ENCODE measurements at regions not wholly inside any gene's neighbourhood (a gene's known extent, or its start where the extent isn't known, plus 50 kb on each side); places are given as distances from the start of the nearest gene placed in this dataset.

- Histone ChIP-seq H3K4me3 (no peak overlapping the region), H3K27me3 (ENCODE audit: control insufficient read depth in 2 of 2, insufficient read depth in 2 of 2, low read length in 2 of 2) (no peaks in the 10 kb centered on the region), H4K20me1 (replicated peaks; ENCODE audit: control insufficient read depth, insufficient read depth, low read length) (no peaks in the 10 kb centered on the region), H3K79me2 (ENCODE audit: control insufficient read depth, insufficient read depth, low read length) (no peaks in the 10 kb centered on the region), H3K36me3 (ENCODE audit: control insufficient read depth, insufficient read depth, low read length) (no peaks in the 10 kb centered on the region), H2AFZ (ENCODE audit: low read depth, low read length) (peak overlapping the region; percentile 73), H3K9ac (ENCODE audit: insufficient read depth in 1 of 2, low read depth in 2 of 2, low read length in 2 of 2) (peak overlapping the region; percentile 49 to 65; a peak in 3 of 4 replicates), H3K9me1 (ENCODE audit: control insufficient read depth, insufficient read depth, low read length) (no peaks in the 10 kb centered on the region), H3K9me3 (replicated peaks; ENCODE audit: control insufficient read depth, insufficient read depth, low read depth, low read length) (peaks cover 7% of the 10 kb centered on the region; the same call in 1 of the 2 replicates), H3K4me1 (replicated peaks in 1 of 2; ENCODE audit: control insufficient read depth in 2 of 2, insufficient read depth in 2 of 2, low read length in 2 of 2) (peaks cover 6 to 65% of the 10 kb centered on the region in 2 experiments), H3K4me2 (ENCODE audit: insufficient read depth, low read length) (peak overlapping the region; percentile 64), H3K27ac (ENCODE audit: extremely low read depth, low read depth, low read length) (peak overlapping the region; percentile 95)
- CTCF ChIA-PET (ENCODE audit: low intra/inter-chr PET ratio), result no interaction called here
- peak; percentile 69 to 89 (median 78) for DNase-seq (ENCODE audit: extremely low read depth in 1 of 4, low spot score in 3 of 4)
- intact Hi-C loops (cut with micrococcal nuclease), result loop anchor here (1.0 to 10.0 kb wide), 4 partner anchors 35 to 233 kb away; partner anchors contain the start of gene PGRMC2
- peak; percentile 95 for FAIRE-seq
- BruUV-seq (replicated peaks), result no TSS peak
- peak; percentile 92 for ATAC-seq
- in situ Hi-C loops (cut with MboI), result no loop called here
- POLR2A ChIA-PET, result interaction anchor here (0.7 to 2.6 kb wide), 10 partner anchors 7 to 296 kb away, joined by 3 to 17 read pairs (median 3); no protein-coding TSS in a partner anchor
- 52% methylated on average over 5 of the region's 5 CpGs for WGBS (ENCODE audit: insufficient coverage, low coverage, missing lambda C conversion rate)
- TF ChIP-seq ZNF778 (CRISPR knock-in tag; IDR thresholded peaks at IDR 0.05), result no peak
- TF ChIP-seq POLR2AphosphoS5 (IDR thresholded peaks at IDR 0.05; ENCODE audit: control insufficient read depth, insufficient read depth, low read depth, low read length), result peak; percentile 57; the same call in 1 of the 2 replicates
- TF ChIP-seq TEAD2 (tag; IDR thresholded peaks at IDR 0.05), result no peak
- peak; percentile 38 for TF ChIP-seq POLR2B (IDR thresholded peaks at IDR 0.05; ENCODE audit: low read depth, partially characterized antibody)
- TF ChIP-seq MAFK (IDR thresholded peaks at IDR 0.05; ENCODE audit: low read length), result peak; percentile 94
- TF ChIP-seq JUN (IDR thresholded peaks at IDR 0.05; ENCODE audit: borderline replicate concordance, low read depth, low read length), result peak; percentile 93
- TF ChIP-seq JUN (CRISPR knock-in tag; IDR thresholded peaks at IDR 0.05; ENCODE audit: borderline replicate concordance), result no peak
- no peak for TF ChIP-seq IFI16 (CRISPR knock-in tag; IDR thresholded peaks at IDR 0.05)
- peak; percentile 37; the same call in 1 of the 2 replicates for TF ChIP-seq REST (IDR thresholded peaks at IDR 0.05; ENCODE audit: borderline replicate concordance)
- TF ChIP-seq REST (CRISPR knock-in tag; IDR thresholded peaks at IDR 0.05; ENCODE audit: low read depth), result no peak
- TF ChIP-seq HNRNPUL1 (IDR thresholded peaks at IDR 0.05; ENCODE audit: low read length), result no peak
- peak; percentile 73 for TF ChIP-seq ZBTB17 (CRISPR knock-in tag; IDR thresholded peaks at IDR 0.05)
Observed at GRCh38 chr4:128517739-128518510, 230.3 kb upstream of the PGRMC2 start.
